ENCODE measurements at regions not wholly inside any gene's neighbourhood (a gene's known extent, or its start where the extent isn't known, plus 50 kb on each side); places are given as distances from the start of the nearest gene placed in this dataset.

- no peak overlapping the region for H3K4me3 ChIP-seq
- intact Hi-C loops (cut with DNase I; ENCODE audit: low total_unique reads), result no loop called here
- no peak overlapping the region for H3K27ac ChIP-seq
- TF ChIP-seq POLR2A (IDR thresholded peaks at IDR 0.05), result no peak
- TF ChIP-seq CTCF (IDR thresholded peaks at IDR 0.05), result no peak
- WGBS, 2 donors, result 85% methylated on average over 6 of the region's 6 CpGs; no CpG with 5 or more reads in 1 of the 2 donors
- DNase-seq, result no peak
- H3K4me1 ChIP-seq, result no peaks in the 10 kb centered on the region
- H3K27me3 ChIP-seq, result no peaks in the 10 kb centered on the region
- H3K36me3 ChIP-seq (ENCODE audit: low read depth, missing control alignments), result no peaks in the 10 kb centered on the region
- H3K9me3 ChIP-seq, result no peaks in the 10 kb centered on the region
Measured at GRCh38 chr9:135268981-135269380, 181.5 kb downstream of the OLFM1 start.

- Histone ChIP-seq H3K4me3 (no peak overlapping the region), H3K27ac (no peak overlapping the region), H3K36me3 (ENCODE audit: low read depth, missing control alignments) (no peaks in the 10 kb centered on the region), H3K27me3 (no peaks in the 10 kb centered on the region), H3K4me1 (no peaks in the 10 kb centered on the region), H3K9me3 (no peaks in the 10 kb centered on the region)
- TF ChIP-seq POLR2A (IDR thresholded peaks at IDR 0.05) (no peak), CTCF (IDR thresholded peaks at IDR 0.05) (no peak)
- WGBS, 2 donors, result 83 to 90% methylated on average over 20 of the region's 20 CpGs
- intact Hi-C loops (cut with DNase I; ENCODE audit: low total_unique reads), result no loop called here
- DNase-seq, result no peak
Measured at GRCh38 chr9:135269912-135270830, 182.7 kb downstream of the OLFM1 start.

- TF ChIP-seq POLR2A (IDR thresholded peaks at IDR 0.05) (no peak), CTCF (IDR thresholded peaks at IDR 0.05) (no peak)
- DNase-seq, result no peak
- intact Hi-C loops (cut with DNase I; ENCODE audit: low total_unique reads), result no loop called here
- H3K9me3 ChIP-seq, result no peaks in the 10 kb centered on the region
- WGBS, 2 donors, result 86 to 92% methylated on average over 19 of the region's 19 CpGs
- H3K36me3 ChIP-seq (ENCODE audit: low read depth, missing control alignments), result no peaks in the 10 kb centered on the region
- no peak overlapping the region for H3K4me3 ChIP-seq
- no peaks in the 10 kb centered on the region for H3K27me3 ChIP-seq
- no peaks in the 10 kb centered on the region for H3K4me1 ChIP-seq
- H3K27ac ChIP-seq, result no peak overlapping the region
Measured at GRCh38 chr9:135271425-135271824, 184.0 kb downstream of the OLFM1 start.

GRCh38 chr9:135272608-135273007 lies 185.1 kb downstream of the OLFM1 start:
- no peaks in the 10 kb centered on the region for H3K9me3 ChIP-seq
- no peaks in the 10 kb centered on the region for H3K4me1 ChIP-seq
- no peak for DNase-seq
- H3K36me3 ChIP-seq (ENCODE audit: low read depth, missing control alignments), result no peaks in the 10 kb centered on the region
- WGBS, 2 donors, result 62 to 69% methylated on average over 10 of the region's 10 CpGs
- no peak overlapping the region for H3K4me3 ChIP-seq
- no peaks in the 10 kb centered on the region for H3K27me3 ChIP-seq
- TF ChIP-seq POLR2A (IDR thresholded peaks at IDR 0.05) (no peak), CTCF (IDR thresholded peaks at IDR 0.05) (no peak)
- H3K27ac ChIP-seq, result no peak overlapping the region
- intact Hi-C loops (cut with DNase I; ENCODE audit: low total_unique reads), result no loop called here

GRCh38 chr9:135273008-135273407 lies 185.5 kb downstream of the OLFM1 start:
- Histone ChIP-seq H3K4me1 (no peaks in the 10 kb centered on the region), H3K27me3 (no peaks in the 10 kb centered on the region), H3K27ac (no peak overlapping the region), H3K36me3 (ENCODE audit: low read depth, missing control alignments) (no peaks in the 10 kb centered on the region), H3K9me3 (no peaks in the 10 kb centered on the region), H3K4me3 (no peak overlapping the region)
- intact Hi-C loops (cut with DNase I; ENCODE audit: low total_unique reads), result no loop called here
- TF ChIP-seq CTCF (IDR thresholded peaks at IDR 0.05) (no peak), POLR2A (IDR thresholded peaks at IDR 0.05) (no peak)
- no peak for DNase-seq
- WGBS, 2 donors, result 54 to 69% methylated on average over 7 of the region's 7 CpGs
